GM12878 (cell line): ENCODE measurements at regions not wholly inside any gene's neighbourhood (a gene's known extent, or its start where the extent isn't known, plus 50 kb on each side); places are given as distances from the start of the nearest gene placed in this dataset.

ENCODE experiments used
- BRCA1 ChIP-seq: IDR thresholded peaks from 2 replicates; pipeline ENCODE4 v1.6.1; 2011; ENCODE audit warnings: low read depth, low read length, improper control_type of control experiment
- CTCF ChIP-seq, 3 experiments: IDR thresholded peaks in 2 of 3; conservative IDR thresholded peaks in 1 of 3; 2 replicates each; pipeline ENCODE4 v1.5.1; 2011; ENCODE audit warnings: low read depth in 3 of 3, low read length in 3 of 3, mild to moderate bottlenecking in 3 of 3, control low read depth in 2 of 3, moderate library complexity in 2 of 3, inconsistent platforms in 1 of 3, mixed read lengths in 1 of 3; ENCODE audit not compliant: control insufficient read depth in 2 of 3, insufficient read depth in 1 of 3; ENCODE audit errors: extremely low read depth in 1 of 3
- HDAC2 ChIP-seq: fragments of 200-600 bp; sonication (generic); IDR thresholded peaks from 2 replicates; pipeline ENCODE4 v1.6.1; 2017
- KDM1A ChIP-seq: fragments of 200-600 bp; sonication (generic); IDR thresholded peaks from 2 replicates; pipeline ENCODE4 v1.6.1; 2016; ENCODE audit warnings: borderline replicate concordance
- USF2 ChIP-seq: IDR thresholded peaks from 2 replicates; pipeline ENCODE4 v1.6.1; 2011; ENCODE audit warnings: low read depth, low read length, improper control_type of control experiment, borderline replicate concordance
- ZZZ3 ChIP-seq: IDR thresholded peaks from 2 replicates; pipeline ENCODE4 v1.6.1; 2011; ENCODE audit warnings: low read depth; ENCODE audit not compliant: control insufficient read depth, insufficient read length

- no peak for TF ChIP-seq CTCF (IDR thresholded peaks at IDR 0.05 in 2 of 3, conservative IDR thresholded peaks at IDR 0.05 in 1 of 3; ENCODE audit: control insufficient read depth in 2 of 3, extremely low read depth in 1 of 3, insufficient read depth in 1 of 3, low read depth in 3 of 3, low read length in 3 of 3)
- TF ChIP-seq HDAC2: no peak
- no peak for TF ChIP-seq KDM1A
- TF ChIP-seq USF2: no peak
- no peak for TF ChIP-seq BRCA1
- TF ChIP-seq ZZZ3: no peak
Measured at GRCh38 chr15:26146202-26146601, 283.1 kb upstream of the ATP10A start.
